Testis (tissue), 2 donors: ENCODE measurements at regions not wholly inside any gene's neighbourhood (a gene's known extent, or its start where the extent isn't known, plus 50 kb on each side); places are given as distances from the start of the nearest gene placed in this dataset.

Source experiments
- DNase-seq: peaks from one replicate; pipeline ENCODE4 v3.0.0-alpha.2; 2019
- H3K27ac ChIP-seq, 2 donors: fragments of 200-600 bp; sonication (generic); one replicate each; pipeline ENCODE4 v1.5.1; 2019
- H3K27me3 ChIP-seq: fragments of 200-600 bp; sonication (generic); one replicate; pipeline ENCODE4 v1.5.1; 2019
- H3K36me3 ChIP-seq: fragments of 200-600 bp; sonication (generic); one replicate; pipeline ENCODE4 v1.5.1; 2017; ENCODE audit warnings: low read depth; ENCODE audit errors: missing control alignments
- H3K4me1 ChIP-seq: fragments of 200-600 bp; sonication (generic); one replicate; pipeline ENCODE4 v1.5.1; 2019
- H3K4me3 ChIP-seq, 2 donors: fragments of 200-600 bp; sonication (generic); one replicate each; pipeline ENCODE4 v1.5.1; 2017 to 2019
- H3K9me3 ChIP-seq: fragments of 200-600 bp; sonication (generic); one replicate; pipeline ENCODE4 v1.5.1; 2017
- CTCF ChIP-seq, 3 experiments: fragments of 450-650 bp in 2 of 3; fragments of 200-600 bp in 1 of 3; sonication (generic) in 1 of 3; IDR thresholded peaks; one replicate each; pipeline ENCODE4 v1.5.1; 2016 to 2019; ENCODE audit warnings: antibody characterized with exemption in 3 of 3, mild to moderate bottlenecking in 2 of 3, moderate library complexity in 1 of 3
- POLR2A ChIP-seq: fragments of 450-650 bp; IDR thresholded peaks from one replicate; pipeline ENCODE4 v1.6.1; 2017; ENCODE audit warnings: antibody characterized with exemption, mild to moderate bottlenecking, moderate library complexity
- WGBS, 2 donors: methylation state at CpG; one replicate each; pipeline ENCODE4 v1.1.5; 2018; 5-methylcytosine and 5-hydroxymethylcytosine counted together
- intact Hi-C: fragments of 100-400 bp; cut with DNase I; formaldehyde crosslinking; loops from one replicate; pipeline ENCODE4 v1.15.1; 2023; ENCODE audit warnings: low total_unique reads

GRCh38 chr7:49398746-49399145, 374.7 kb upstream of the VWC2 start:
- H3K36me3 ChIP-seq: no peaks in the 10 kb centered on the region
- TF ChIP-seq POLR2A (no peak), CTCF (IDR thresholded peaks at IDR 0.05) (no peak)
- H3K27ac ChIP-seq: no peak overlapping the region
- DNase-seq: no peak
- no peaks in the 10 kb centered on the region for H3K4me1 ChIP-seq
- H3K4me3 ChIP-seq: no peak overlapping the region
- no peaks in the 10 kb centered on the region for H3K27me3 ChIP-seq
- no peaks in the 10 kb centered on the region for H3K9me3 ChIP-seq
- intact Hi-C loops: no loop called here
- WGBS, 2 donors: 68 to 77% methylated on average over 3 of the region's 3 CpGs

GRCh38 chr7:49400891-49401550, 372.4 kb upstream of the VWC2 start:
- no peaks in the 10 kb centered on the region for H3K4me1 ChIP-seq
- DNase-seq: no peak
- H3K36me3 ChIP-seq: no peaks in the 10 kb centered on the region
- H3K9me3 ChIP-seq: no peaks in the 10 kb centered on the region
- TF ChIP-seq POLR2A (no peak), CTCF (IDR thresholded peaks at IDR 0.05) (no peak)
- no peak overlapping the region for H3K27ac ChIP-seq
- intact Hi-C loops: no loop called here
- 74 to 85% methylated on average over 4 of the region's 4 CpGs for WGBS, 2 donors
- H3K27me3 ChIP-seq: no peaks in the 10 kb centered on the region
- H3K4me3 ChIP-seq: no peak overlapping the region

GRCh38 chr7:49403844-49404243, 369.6 kb upstream of the VWC2 start:
- no peaks in the 10 kb centered on the region for H3K27me3 ChIP-seq

GRCh38 chr7:49407205-49407604, 366.2 kb upstream of the VWC2 start:
- H3K4me1 ChIP-seq: no peaks in the 10 kb centered on the region
- H3K9me3 ChIP-seq: no peaks in the 10 kb centered on the region
- WGBS, 2 donors: 77 to 84% methylated on average over 4 of the region's 4 CpGs
- no peak overlapping the region for H3K27ac ChIP-seq
- H3K4me3 ChIP-seq: no peak overlapping the region
- no peaks in the 10 kb centered on the region for H3K27me3 ChIP-seq
- intact Hi-C loops: no loop called here
- TF ChIP-seq CTCF (IDR thresholded peaks at IDR 0.05) (no peak), POLR2A (no peak)
- no peak for DNase-seq
- no peaks in the 10 kb centered on the region for H3K36me3 ChIP-seq

More at GRCh38 chr7:49403844-49404243, 369.6 kb upstream of the VWC2 start:
- H3K36me3 ChIP-seq: no peaks in the 10 kb centered on the region
- H3K4me1 ChIP-seq: no peaks in the 10 kb centered on the region
- intact Hi-C loops: no loop called here
- no peak for TF ChIP-seq CTCF (IDR thresholded peaks at IDR 0.05)
- no peak for TF ChIP-seq POLR2A
- no peaks in the 10 kb centered on the region for H3K9me3 ChIP-seq
- H3K27ac ChIP-seq: no peak overlapping the region
- 97% methylated on average over 2 of the region's 2 CpGs for WGBS, 2 donors
- no peak overlapping the region for H3K4me3 ChIP-seq
- no peak for DNase-seq

GRCh38 chr7:49417034-49417433, 356.4 kb upstream of the VWC2 start:
- WGBS, 2 donors: 76 to 82% methylated on average over 2 of the region's 2 CpGs
- no peaks in the 10 kb centered on the region for H3K36me3 ChIP-seq
- H3K27me3 ChIP-seq: no peaks in the 10 kb centered on the region
- H3K4me3 ChIP-seq: no peak overlapping the region
- no peak for DNase-seq
- no peaks in the 10 kb centered on the region for H3K4me1 ChIP-seq
- no peak for TF ChIP-seq CTCF (IDR thresholded peaks at IDR 0.05)
- TF ChIP-seq POLR2A: no peak
- no peaks in the 10 kb centered on the region for H3K9me3 ChIP-seq
- intact Hi-C loops: no loop called here
- no peak overlapping the region for H3K27ac ChIP-seq
